SW480 (cell line): ENCODE measurements at regions not wholly inside any gene's neighbourhood (a gene's known extent, or its start where the extent isn't known, plus 50 kb on each side); places are given as distances from the start of the nearest gene placed in this dataset.

Experiments
- DNase-seq: peaks from one replicate; pipeline ENCODE4 v3.0.0-alpha.2; 2016; ENCODE audit warnings: low spot score

- DNase-seq: no peak
Measured at GRCh38 chr14:83455561-83455960, 1921.9 kb upstream of the SEL1L start.

- DNase-seq: no peak
Measured at GRCh38 chr14:83461521-83461920, 1927.9 kb upstream of the SEL1L start.

- no peak for DNase-seq
Measured at GRCh38 chr14:83462759-83463158, 1929.1 kb upstream of the SEL1L start.

GRCh38 chr14:83463500-83464098 lies 1929.9 kb upstream of the SEL1L start:
- peak; percentile 21 for DNase-seq

- DNase-seq: no peak
Measured at GRCh38 chr14:83467811-83468210, 1934.2 kb upstream of the SEL1L start.

- no peak for DNase-seq
Measured at GRCh38 chr14:83470466-83470865, 1936.8 kb upstream of the SEL1L start.

GRCh38 chr14:83470959-83471695 lies 1937.5 kb upstream of the SEL1L start:
- DNase-seq: no peak

GRCh38 chr14:83473416-83474235 lies 1940.0 kb upstream of the SEL1L start:
- DNase-seq: no peak

GRCh38 chr14:83478741-83479140 lies 1945.1 kb upstream of the SEL1L start:
- DNase-seq: no peak

- DNase-seq: no peak
Measured at GRCh38 chr14:83483063-83483462, 1949.4 kb upstream of the SEL1L start.

GRCh38 chr14:83485591-83485990 lies 1951.9 kb upstream of the SEL1L start:
- DNase-seq: no peak

GRCh38 chr14:83491091-83491490 lies 1957.4 kb upstream of the SEL1L start:
- DNase-seq: no peak

- no peak for DNase-seq
Measured at GRCh38 chr14:83520837-83521236, 1987.2 kb upstream of the SEL1L start.

GRCh38 chr14:83529531-83529930 lies 1995.9 kb upstream of the SEL1L start:
- DNase-seq: no peak

GRCh38 chr14:83533734-83534133 lies 1996.2 kb upstream of the FLRT2 start:
- no peak for DNase-seq

GRCh38 chr14:83534995-83535394 lies 1994.9 kb upstream of the FLRT2 start:
- DNase-seq: no peak

- no peak for DNase-seq
Measured at GRCh38 chr14:83535444-83535843, 1994.5 kb upstream of the FLRT2 start.

GRCh38 chr14:83541147-83541546 lies 1988.8 kb upstream of the FLRT2 start:
- no peak for DNase-seq

- DNase-seq: no peak
Measured at GRCh38 chr14:83548061-83548839, 1981.7 kb upstream of the FLRT2 start.

GRCh38 chr14:83556065-83556464 lies 1973.9 kb upstream of the FLRT2 start:
- no peak for DNase-seq

- peak; percentile 20 for DNase-seq
Measured at GRCh38 chr14:83556746-83557453, 1973.0 kb upstream of the FLRT2 start.

- no peak for DNase-seq
Measured at GRCh38 chr14:83558946-83559345, 1971.0 kb upstream of the FLRT2 start.
